Chondrocyte (in vitro differentiated cells): ENCODE measurements at regions not wholly inside any gene's neighbourhood (a gene's known extent, or its start where the extent isn't known, plus 50 kb on each side); places are given as distances from the start of the nearest gene placed in this dataset.

Source experiments
- DNase-seq: peaks from one replicate; pipeline ENCODE4 v3.0.0; 2021; ENCODE audit warnings: mixed read lengths, low spot score
- H3K27ac Mint-ChIP-seq: one replicate; pipeline ENCODE4 v1.8.0; 2021; ENCODE audit warnings: mild to moderate bottlenecking, moderate library complexity, mixed read lengths; ENCODE audit not compliant: unreplicated experiment
- H3K27me3 Mint-ChIP-seq: 2 replicates; pipeline ENCODE4 v1.8.0; 2021; ENCODE audit warnings: low read depth, mixed read lengths
- H3K36me3 Mint-ChIP-seq: 2 replicates; pipeline ENCODE4 v1.8.0; 2021; ENCODE audit warnings: low read depth, mixed read lengths
- H3K4me1 Mint-ChIP-seq: 2 replicates; pipeline ENCODE4 v1.8.0; 2021; ENCODE audit warnings: low read depth, mild to moderate bottlenecking, mixed read lengths
- H3K4me3 Mint-ChIP-seq: one replicate; pipeline ENCODE4 v1.8.0; 2021; ENCODE audit warnings: mild to moderate bottlenecking, moderate library complexity, mixed read lengths; ENCODE audit not compliant: unreplicated experiment
- H3K9me3 Mint-ChIP-seq: 2 replicates; pipeline ENCODE4 v1.8.0; 2021; ENCODE audit warnings: low read depth, mixed read lengths
- TF ChIP-seq, protein P1 (sequence below): fragments of 200-600 bp; sonication (generic); IDR thresholded peaks from 2 replicates; pipeline ENCODE4 v1.5.0; 2021; ENCODE audit warnings: antibody characterized with exemption, mild to moderate bottlenecking, moderate library complexity

GRCh38 chr17:79543531-79543930 is 67.3 kb downstream of the RBFOX3 start:
- no peak overlapping the region for H3K4me3 Mint-ChIP-seq
- peaks cover 25% of the 10 kb centered on the region for H3K27me3 Mint-ChIP-seq

DNA sequence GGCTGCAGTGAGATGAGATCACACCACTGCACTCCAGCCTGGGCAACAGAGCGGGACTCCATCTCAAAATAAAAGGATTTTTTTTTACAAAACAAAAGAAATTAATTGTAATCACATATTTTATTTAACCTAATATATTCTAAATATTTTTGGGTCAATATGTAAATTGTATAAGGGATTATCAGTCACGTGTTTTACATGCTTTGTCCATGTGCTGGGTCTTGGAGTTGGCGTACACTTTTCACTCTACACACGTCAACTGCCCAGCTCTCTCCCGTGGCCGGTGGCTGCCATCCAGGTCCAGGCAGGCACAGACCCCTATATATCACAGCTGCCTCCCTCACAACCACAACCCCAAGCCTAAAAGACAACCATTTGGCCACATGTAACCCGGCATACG is 68.1 kb downstream of the RBFOX3 start:
- H3K4me3 Mint-ChIP-seq: no peak overlapping the region
- no peaks in the 10 kb centered on the region for H3K4me1 Mint-ChIP-seq
- H3K9me3 Mint-ChIP-seq: no peaks in the 10 kb centered on the region
- peak; percentile 30 for DNase-seq
- H3K36me3 Mint-ChIP-seq: no peaks in the 10 kb centered on the region
- no peak overlapping the region for H3K27ac Mint-ChIP-seq
- H3K27me3 Mint-ChIP-seq: peaks cover 30% of the 10 kb centered on the region
- TF ChIP-seq, protein P1, sequence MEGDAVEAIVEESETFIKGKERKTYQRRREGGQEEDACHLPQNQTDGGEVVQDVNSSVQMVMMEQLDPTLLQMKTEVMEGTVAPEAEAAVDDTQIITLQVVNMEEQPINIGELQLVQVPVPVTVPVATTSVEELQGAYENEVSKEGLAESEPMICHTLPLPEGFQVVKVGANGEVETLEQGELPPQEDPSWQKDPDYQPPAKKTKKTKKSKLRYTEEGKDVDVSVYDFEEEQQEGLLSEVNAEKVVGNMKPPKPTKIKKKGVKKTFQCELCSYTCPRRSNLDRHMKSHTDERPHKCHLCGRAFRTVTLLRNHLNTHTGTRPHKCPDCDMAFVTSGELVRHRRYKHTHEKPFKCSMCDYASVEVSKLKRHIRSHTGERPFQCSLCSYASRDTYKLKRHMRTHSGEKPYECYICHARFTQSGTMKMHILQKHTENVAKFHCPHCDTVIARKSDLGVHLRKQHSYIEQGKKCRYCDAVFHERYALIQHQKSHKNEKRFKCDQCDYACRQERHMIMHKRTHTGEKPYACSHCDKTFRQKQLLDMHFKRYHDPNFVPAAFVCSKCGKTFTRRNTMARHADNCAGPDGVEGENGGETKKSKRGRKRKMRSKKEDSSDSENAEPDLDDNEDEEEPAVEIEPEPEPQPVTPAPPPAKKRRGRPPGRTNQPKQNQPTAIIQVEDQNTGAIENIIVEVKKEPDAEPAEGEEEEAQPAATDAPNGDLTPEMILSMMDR: no peak

More at GRCh38 chr17:79543531-79543930, 67.3 kb downstream of the RBFOX3 start:
- peak; percentile 27 for DNase-seq
- Mint-ChIP-seq H3K4me1 (no peaks in the 10 kb centered on the region), H3K9me3 (no peaks in the 10 kb centered on the region), H3K27ac (no peak overlapping the region), H3K36me3 (no peaks in the 10 kb centered on the region)
- TF ChIP-seq, protein P1: no peak

- Mint-ChIP-seq H3K4me3 (no peak overlapping the region), H3K36me3 (no peaks in the 10 kb centered on the region), H3K4me1 (no peaks in the 10 kb centered on the region), H3K27ac (no peak overlapping the region), H3K27me3 (peaks cover 33% of the 10 kb centered on the region), H3K9me3 (no peaks in the 10 kb centered on the region)
- peak; percentile 43 for DNase-seq
- TF ChIP-seq, protein P1: no peak
Observed at GRCh38 chr17:79541056-79541850, 69.6 kb downstream of the RBFOX3 start.

DNA sequence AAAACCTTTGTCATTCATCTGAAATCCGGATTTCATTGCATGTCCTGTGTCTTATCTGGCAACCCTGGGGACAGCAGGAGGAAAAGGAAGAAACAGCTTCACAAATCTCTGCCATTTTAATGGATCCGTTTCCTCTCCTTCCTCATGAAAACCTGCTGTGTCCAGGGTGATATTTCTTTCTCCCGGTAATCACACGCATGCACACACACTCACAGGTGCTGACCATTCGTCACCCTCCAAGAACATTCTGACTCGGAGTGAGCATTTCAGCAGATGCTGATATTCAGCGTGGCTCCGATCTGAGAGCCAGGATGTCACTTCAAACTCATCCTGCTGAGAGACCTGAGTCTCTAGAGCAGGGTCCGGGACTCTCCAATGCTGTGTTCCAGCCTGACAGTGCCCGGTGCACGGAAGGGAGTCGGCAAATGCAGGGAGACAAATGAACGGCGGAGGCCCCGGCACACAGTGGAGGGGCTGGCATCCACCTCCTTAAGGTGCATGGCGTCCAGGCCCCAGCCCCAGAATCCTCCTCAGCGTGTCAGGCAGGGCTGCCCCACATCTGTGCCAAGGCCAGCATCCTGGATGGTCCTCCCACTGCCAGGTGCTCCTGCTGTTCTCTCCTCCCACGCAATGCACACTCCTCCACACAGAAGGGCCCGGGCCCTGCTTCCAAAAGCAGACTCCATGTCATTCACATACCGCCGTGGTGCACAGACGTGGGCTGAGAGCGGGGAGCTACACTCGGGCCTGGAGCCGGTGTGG is 70.7 kb downstream of the RBFOX3 start:
- Mint-ChIP-seq H3K36me3 (no peaks in the 10 kb centered on the region), H3K4me1 (no peaks in the 10 kb centered on the region), H3K9me3 (no peaks in the 10 kb centered on the region), H3K27me3 (peaks cover 25% of the 10 kb centered on the region), H3K27ac (no peak overlapping the region), H3K4me3 (no peak overlapping the region)
- DNase-seq: peak; percentile 75
- TF ChIP-seq, protein P1: no peak

GRCh38 chr17:79538291-79538690 is 72.6 kb downstream of the RBFOX3 start:
- TF ChIP-seq, protein P1: no peak
- Mint-ChIP-seq H3K27me3 (peaks cover 28% of the 10 kb centered on the region), H3K4me1 (no peaks in the 10 kb centered on the region), H3K4me3 (no peak overlapping the region), H3K27ac (no peak overlapping the region), H3K9me3 (no peaks in the 10 kb centered on the region), H3K36me3 (no peaks in the 10 kb centered on the region)
- peak; percentile 68 for DNase-seq
